NT2/D1 (cell line): ENCODE measurements at regions not wholly inside any gene's neighbourhood (a gene's known extent, or its start where the extent isn't known, plus 50 kb on each side); places are given as distances from the start of the nearest gene placed in this dataset.

ENCODE experiments used
- DNase-seq: peaks from one replicate; pipeline ENCODE4 v3.0.0-alpha.2; 2011; ENCODE audit warnings: low read depth, low spot score
- H3K27me3 ChIP-seq: 2 replicates; pipeline ENCODE4 v1.6.0; 2011; ENCODE audit warnings: mild to moderate bottlenecking; ENCODE audit not compliant: insufficient read length, insufficient read depth
- H3K36me3 ChIP-seq: 2 replicates; pipeline ENCODE4 v1.6.1; 2011; ENCODE audit warnings: mild to moderate bottlenecking, low read length, mixed read lengths; ENCODE audit not compliant: insufficient read depth, insufficient read length
- H3K4me1 ChIP-seq: 2 replicates; pipeline ENCODE4 v1.5.1; 2011; ENCODE audit not compliant: insufficient read depth, insufficient read length
- H3K4me3 ChIP-seq: 2 replicates; pipeline ENCODE4 v1.5.1; 2011; ENCODE audit warnings: low read depth; ENCODE audit not compliant: insufficient read length
- H3K9ac ChIP-seq: 2 replicates; pipeline ENCODE4 v1.6.0; 2011; ENCODE audit warnings: low read depth; ENCODE audit not compliant: insufficient read length
- H3K9me3 ChIP-seq: 2 replicates; pipeline ENCODE4 v1.5.1; 2011; ENCODE audit warnings: mild to moderate bottlenecking, low read length; ENCODE audit not compliant: insufficient read depth
- SUZ12 ChIP-seq: IDR thresholded peaks from 2 replicates; pipeline ENCODE4 v1.6.1; 2011; ENCODE audit not compliant: insufficient read length, insufficient read depth; ENCODE audit errors: extremely low read depth
- YY1 ChIP-seq: IDR thresholded peaks from 2 replicates; pipeline ENCODE4 v1.6.1; 2011; ENCODE audit not compliant: insufficient read length, insufficient read depth
- ZNF274 ChIP-seq: IDR thresholded peaks from 2 replicates; pipeline ENCODE4 v1.6.1; 2011; ENCODE audit warnings: mild to moderate bottlenecking, low read depth, low read length

DNA sequence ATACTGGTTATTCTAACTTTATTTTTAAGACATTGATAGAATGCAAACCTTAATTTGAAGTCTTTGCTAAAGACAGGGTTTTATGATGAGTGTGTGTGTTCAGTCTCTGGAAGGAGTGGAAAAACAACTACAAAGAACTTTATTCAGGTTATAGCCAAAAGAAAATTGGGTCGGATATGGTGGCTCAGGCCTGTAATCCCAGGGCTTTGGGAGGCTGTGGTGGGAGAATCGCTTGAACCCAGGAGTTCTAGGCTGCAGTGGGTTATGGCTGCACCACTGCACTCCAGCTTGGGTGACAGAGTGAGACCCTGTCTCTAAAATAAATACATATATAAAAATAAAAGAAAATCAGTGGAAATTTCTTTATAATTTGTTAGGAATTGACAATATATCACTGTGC is 581.5 kb upstream of the CA10 start:
- TF ChIP-seq ZNF274 (no peak), YY1 (no peak), SUZ12 (no peak)
- no peaks in the 10 kb centered on the region for H3K36me3 ChIP-seq
- no peaks in the 10 kb centered on the region for H3K4me1 ChIP-seq
- H3K4me3 ChIP-seq, result no peak overlapping the region
- H3K27me3 ChIP-seq, result no peaks in the 10 kb centered on the region
- H3K9ac ChIP-seq, result no peak overlapping the region
- DNase-seq, result no peak
- H3K9me3 ChIP-seq, result no peaks in the 10 kb centered on the region

GRCh38 chr17:52738791-52739190 is 580.3 kb upstream of the CA10 start:
- DNase-seq, result no peak
- Histone ChIP-seq H3K9ac (no peak overlapping the region), H3K36me3 (no peaks in the 10 kb centered on the region)

GRCh38 chr17:52737071-52737470 is 578.6 kb upstream of the CA10 start:
- H3K27me3 ChIP-seq, result no peaks in the 10 kb centered on the region
- H3K36me3 ChIP-seq, result no peaks in the 10 kb centered on the region
- no peaks in the 10 kb centered on the region for H3K9me3 ChIP-seq
- no peak for DNase-seq
- no peak overlapping the region for H3K9ac ChIP-seq
- no peaks in the 10 kb centered on the region for H3K4me1 ChIP-seq
- no peak overlapping the region for H3K4me3 ChIP-seq
- TF ChIP-seq SUZ12 (no peak), ZNF274 (no peak), YY1 (no peak)

More at GRCh38 chr17:52738791-52739190, 580.3 kb upstream of the CA10 start:
- H3K27me3 ChIP-seq, result no peaks in the 10 kb centered on the region
- H3K4me3 ChIP-seq, result no peak overlapping the region
- H3K9me3 ChIP-seq, result no peaks in the 10 kb centered on the region
- TF ChIP-seq ZNF274, result no peak
- no peak for TF ChIP-seq YY1
- TF ChIP-seq SUZ12, result no peak
- H3K4me1 ChIP-seq, result no peaks in the 10 kb centered on the region

- TF ChIP-seq ZNF274 (no peak), SUZ12 (no peak), YY1 (no peak)
- Histone ChIP-seq H3K4me1 (no peaks in the 10 kb centered on the region), H3K9ac (no peak overlapping the region), H3K4me3 (no peak overlapping the region), H3K9me3 (no peaks in the 10 kb centered on the region), H3K27me3 (no peaks in the 10 kb centered on the region), H3K36me3 (no peaks in the 10 kb centered on the region)
- no peak for DNase-seq
Measured at GRCh38 chr17:52732841-52733240, 574.3 kb upstream of the CA10 start.

GRCh38 chr17:52724578-52724977 is 566.1 kb upstream of the CA10 start:
- no peaks in the 10 kb centered on the region for H3K27me3 ChIP-seq
- no peaks in the 10 kb centered on the region for H3K36me3 ChIP-seq
- no peak overlapping the region for H3K9ac ChIP-seq
- no peak for DNase-seq
- H3K4me1 ChIP-seq, result no peaks in the 10 kb centered on the region
- H3K4me3 ChIP-seq, result no peak overlapping the region
- H3K9me3 ChIP-seq, result no peaks in the 10 kb centered on the region
- TF ChIP-seq ZNF274, result no peak
- TF ChIP-seq YY1, result no peak
- TF ChIP-seq SUZ12, result no peak

DNA sequence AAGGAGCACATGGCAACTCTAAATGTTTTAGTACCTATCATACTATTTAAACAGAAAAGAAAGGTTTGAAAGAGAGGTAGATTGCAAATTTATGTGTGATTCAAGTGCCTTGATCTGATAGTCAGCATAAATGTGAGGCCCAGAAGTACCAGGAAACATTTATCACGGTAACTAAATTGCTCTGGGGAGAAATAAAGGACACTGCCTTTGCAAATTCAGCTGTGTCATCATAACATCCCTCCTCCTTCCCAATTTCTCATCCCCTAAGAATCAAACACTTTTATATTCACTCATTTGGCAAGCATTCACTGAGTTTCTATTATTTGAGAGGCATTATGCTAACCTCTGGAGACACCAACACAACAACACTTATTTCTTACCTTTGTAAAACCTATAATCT is 563.4 kb upstream of the CA10 start:
- Histone ChIP-seq H3K9ac (no peak overlapping the region), H3K36me3 (no peaks in the 10 kb centered on the region), H3K4me3 (no peak overlapping the region), H3K4me1 (no peaks in the 10 kb centered on the region), H3K27me3 (no peaks in the 10 kb centered on the region), H3K9me3 (no peaks in the 10 kb centered on the region)
- no peak for TF ChIP-seq SUZ12
- no peak for TF ChIP-seq ZNF274
- TF ChIP-seq YY1, result no peak
- DNase-seq, result no peak

DNA sequence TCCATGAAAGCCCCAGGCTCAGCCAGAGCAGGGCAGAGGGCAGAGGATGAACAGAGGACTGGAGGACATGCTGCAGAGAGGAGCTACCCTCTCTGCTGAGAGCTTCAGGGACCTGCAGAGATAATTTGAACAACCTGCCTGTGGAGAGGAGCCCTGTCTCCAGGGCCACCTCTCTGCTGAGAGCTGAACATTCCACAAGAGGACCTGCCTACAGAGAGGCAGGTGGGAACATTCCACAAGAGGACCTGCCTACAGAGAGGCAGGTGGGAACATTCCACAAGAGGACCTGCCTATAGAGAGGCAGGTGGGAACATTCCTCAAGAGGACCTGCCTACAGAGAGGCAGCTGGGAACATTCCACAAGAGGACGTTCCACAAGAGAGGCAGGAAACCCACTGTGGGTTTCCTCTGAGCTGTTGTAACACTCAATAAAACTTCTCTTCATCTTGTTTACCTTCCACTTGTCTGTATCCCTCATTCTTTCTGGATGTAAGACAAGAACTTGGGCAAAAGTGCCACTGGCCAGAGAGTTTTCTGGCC is 551.9 kb upstream of the CA10 start:
- H3K9ac ChIP-seq, result no peak overlapping the region
- DNase-seq, result no peak
- H3K4me3 ChIP-seq, result no peak overlapping the region
- no peaks in the 10 kb centered on the region for H3K27me3 ChIP-seq
- H3K4me1 ChIP-seq, result no peaks in the 10 kb centered on the region
- no peak for TF ChIP-seq SUZ12
- no peak for TF ChIP-seq ZNF274
- TF ChIP-seq YY1, result no peak
- no peaks in the 10 kb centered on the region for H3K36me3 ChIP-seq
- H3K9me3 ChIP-seq, result no peaks in the 10 kb centered on the region

DNA sequence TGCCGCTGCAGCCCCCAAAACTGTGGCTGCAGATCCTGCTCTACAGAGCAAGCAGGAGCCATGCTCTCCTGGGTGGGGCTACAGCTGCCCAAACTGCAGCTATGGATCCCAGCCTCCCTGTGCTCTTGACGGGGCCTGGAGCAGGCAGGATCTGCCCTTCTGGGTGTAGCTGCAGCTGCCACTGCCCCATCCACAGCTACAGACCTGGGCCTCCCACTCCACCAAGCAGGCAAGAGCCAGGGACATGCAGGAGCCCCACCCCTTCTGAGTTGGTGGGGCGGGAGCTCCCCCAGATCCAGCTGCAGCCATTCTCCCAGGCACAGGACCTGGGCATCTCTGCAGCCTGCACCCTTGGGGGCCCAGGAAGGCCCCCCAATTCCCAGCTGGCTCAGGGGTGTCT is 551.2 kb upstream of the CA10 start:
- Histone ChIP-seq H3K4me1 (no peaks in the 10 kb centered on the region), H3K9me3 (no peaks in the 10 kb centered on the region)
- no peak for DNase-seq

More for the DNA sequence above, 551.2 kb upstream of the CA10 start:
- Histone ChIP-seq H3K36me3 (no peaks in the 10 kb centered on the region), H3K4me3 (no peak overlapping the region), H3K27me3 (no peaks in the 10 kb centered on the region), H3K9ac (no peak overlapping the region)
- TF ChIP-seq ZNF274 (no peak), SUZ12 (no peak), YY1 (no peak)
